ENCODE measurements at regions not wholly inside any gene's neighbourhood (a gene's known extent, or its start where the extent isn't known, plus 50 kb on each side); places are given as distances from the start of the nearest gene placed in this dataset.

DNA sequence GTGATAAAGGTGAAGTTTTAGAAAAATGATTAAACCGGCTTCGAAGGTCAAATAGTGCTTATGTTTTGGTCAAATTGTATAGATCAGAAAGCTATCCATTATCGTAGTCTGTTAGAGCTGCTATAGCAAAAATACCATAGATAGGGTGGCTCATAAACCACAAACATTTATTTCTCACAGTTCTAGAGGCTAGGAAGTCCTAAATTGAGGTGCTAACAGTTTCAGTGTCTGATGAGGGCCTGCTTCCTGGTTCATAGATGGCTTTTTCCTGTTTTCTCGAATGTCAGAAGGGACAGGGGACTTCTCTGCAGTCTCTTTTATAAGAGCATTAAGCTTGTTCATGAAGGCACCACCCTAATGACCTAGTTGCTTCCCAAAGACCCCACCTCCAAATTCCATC, 186.6 kb upstream of the ERBB4 start:
- no peak overlapping the region for H3K27ac ChIP-seq (ENCODE audit: insufficient read depth, low read depth, low read length)
- no peak overlapping the region for H3K4me3 ChIP-seq (replicated peaks in 1 of 3; ENCODE audit: insufficient read depth in 1 of 3, low read depth in 1 of 3, low read length in 3 of 3)
- no peak overlapping the region for H3K9ac ChIP-seq (replicated peaks; ENCODE audit: extremely low read depth, insufficient read depth, low read length)
- FAIRE-seq, result no peak
- dilution Hi-C loops (cut with MboI; ENCODE audit: extremely low pct_ligation_motif_present, low sequenced_read_pairs) (no loop called here), intact Hi-C loops (cut with micrococcal nuclease) (no loop called here)
- no peak for DNase-seq (ENCODE audit: low read depth, low spot score)
- no peak overlapping the region for H2AFZ ChIP-seq (ENCODE audit: low read depth, low read length)
- ChIA-PET POLR2A (no interaction called here), CTCF (no interaction called here)
- H3K79me2 ChIP-seq (ENCODE audit: control insufficient read depth, insufficient read depth, low read length), result no peaks in the 10 kb centered on the region
- H3K36me3 ChIP-seq (ENCODE audit: control insufficient read depth in 2 of 2, extremely low read depth in 1 of 2, insufficient read depth in 2 of 2, low read length in 2 of 2), result no peaks in the 10 kb centered on the region
- H3K4me2 ChIP-seq (ENCODE audit: insufficient read depth, low read length), result no peak overlapping the region
- H3K9me3 ChIP-seq (replicated peaks; ENCODE audit: control insufficient read depth, insufficient read depth, low read length), result no peaks in the 10 kb centered on the region
- no peaks in the 10 kb centered on the region for H3K4me1 ChIP-seq (ENCODE audit: control insufficient read depth, extremely low read depth, insufficient read depth, low read length)
- H4K20me1 ChIP-seq (replicated peaks; ENCODE audit: control insufficient read depth, extremely low read depth, insufficient read depth, low read length), result no peaks in the 10 kb centered on the region
- H3K9me1 ChIP-seq (replicated peaks; ENCODE audit: control insufficient read depth, extremely low read depth, insufficient read depth, low read length), result no peaks in the 10 kb centered on the region
- no peaks in the 10 kb centered on the region for H3K27me3 ChIP-seq (ENCODE audit: control insufficient read depth in 2 of 2, insufficient read depth in 2 of 2, low read length in 2 of 2)
- BruUV-seq (replicated peaks), result no TSS peak
- TF ChIP-seq FOS (IDR thresholded peaks at IDR 0.05; ENCODE audit: borderline replicate concordance, insufficient read depth, low read length) (no peak), EZH2 (IDR thresholded peaks at IDR 0.05; ENCODE audit: borderline replicate concordance, low read depth, low read length, severe bottlenecking) (no peak), GATA2 (IDR thresholded peaks at IDR 0.05; ENCODE audit: insufficient read depth, insufficient read length, low read depth, low read length) (no peak), MYC (IDR thresholded peaks at IDR 0.05; ENCODE audit: low read depth, low read length) (no peak), POLR2A (IDR thresholded peaks at IDR 0.05; ENCODE audit: low read depth, low read length) (no peak), JUN (IDR thresholded peaks at IDR 0.05; ENCODE audit: borderline replicate concordance, insufficient read depth, insufficient read length, low read depth) (no peak), POLR2AphosphoS5 (IDR thresholded peaks at IDR 0.05; ENCODE audit: insufficient read depth, low read depth, low read length) (no peak)
- TF ChIP-seq, protein P1, sequence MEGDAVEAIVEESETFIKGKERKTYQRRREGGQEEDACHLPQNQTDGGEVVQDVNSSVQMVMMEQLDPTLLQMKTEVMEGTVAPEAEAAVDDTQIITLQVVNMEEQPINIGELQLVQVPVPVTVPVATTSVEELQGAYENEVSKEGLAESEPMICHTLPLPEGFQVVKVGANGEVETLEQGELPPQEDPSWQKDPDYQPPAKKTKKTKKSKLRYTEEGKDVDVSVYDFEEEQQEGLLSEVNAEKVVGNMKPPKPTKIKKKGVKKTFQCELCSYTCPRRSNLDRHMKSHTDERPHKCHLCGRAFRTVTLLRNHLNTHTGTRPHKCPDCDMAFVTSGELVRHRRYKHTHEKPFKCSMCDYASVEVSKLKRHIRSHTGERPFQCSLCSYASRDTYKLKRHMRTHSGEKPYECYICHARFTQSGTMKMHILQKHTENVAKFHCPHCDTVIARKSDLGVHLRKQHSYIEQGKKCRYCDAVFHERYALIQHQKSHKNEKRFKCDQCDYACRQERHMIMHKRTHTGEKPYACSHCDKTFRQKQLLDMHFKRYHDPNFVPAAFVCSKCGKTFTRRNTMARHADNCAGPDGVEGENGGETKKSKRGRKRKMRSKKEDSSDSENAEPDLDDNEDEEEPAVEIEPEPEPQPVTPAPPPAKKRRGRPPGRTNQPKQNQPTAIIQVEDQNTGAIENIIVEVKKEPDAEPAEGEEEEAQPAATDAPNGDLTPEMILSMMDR (IDR thresholded peaks at IDR 0.05; ENCODE audit: extremely low read depth in 1 of 2, insufficient read depth in 1 of 2, low read depth in 1 of 2, low read length in 2 of 2), result no peak
- TF ChIP-seq, protein P2, sequence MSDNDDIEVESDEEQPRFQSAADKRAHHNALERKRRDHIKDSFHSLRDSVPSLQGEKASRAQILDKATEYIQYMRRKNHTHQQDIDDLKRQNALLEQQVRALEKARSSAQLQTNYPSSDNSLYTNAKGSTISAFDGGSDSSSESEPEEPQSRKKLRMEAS (IDR thresholded peaks at IDR 0.05; ENCODE audit: insufficient read depth, insufficient read length), result no peak
